ENCODE measurements at regions not wholly inside any gene's neighbourhood (a gene's known extent, or its start where the extent isn't known, plus 50 kb on each side); places are given as distances from the start of the nearest gene placed in this dataset.

DNA sequence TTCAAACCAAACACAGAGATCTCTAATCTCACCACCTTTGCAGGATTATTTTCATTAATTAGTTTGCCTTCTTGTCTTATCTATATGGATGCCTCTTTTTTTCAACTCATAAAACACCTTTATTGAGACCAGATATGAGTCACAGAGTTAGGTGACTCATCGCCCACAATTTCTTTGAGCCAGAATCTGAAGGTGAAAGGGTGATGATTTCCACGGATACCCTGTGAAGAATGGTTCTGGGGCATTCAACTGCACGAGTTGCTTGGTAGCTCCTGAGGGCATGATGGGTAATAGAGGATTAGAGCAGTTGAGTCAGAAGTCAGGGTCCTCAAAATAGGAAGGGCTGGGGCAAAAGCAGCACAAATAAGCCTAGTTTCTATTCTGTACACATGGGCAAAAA lies 128.2 kb downstream of the TBX19 start:
- TF ChIP-seq, protein P1, sequence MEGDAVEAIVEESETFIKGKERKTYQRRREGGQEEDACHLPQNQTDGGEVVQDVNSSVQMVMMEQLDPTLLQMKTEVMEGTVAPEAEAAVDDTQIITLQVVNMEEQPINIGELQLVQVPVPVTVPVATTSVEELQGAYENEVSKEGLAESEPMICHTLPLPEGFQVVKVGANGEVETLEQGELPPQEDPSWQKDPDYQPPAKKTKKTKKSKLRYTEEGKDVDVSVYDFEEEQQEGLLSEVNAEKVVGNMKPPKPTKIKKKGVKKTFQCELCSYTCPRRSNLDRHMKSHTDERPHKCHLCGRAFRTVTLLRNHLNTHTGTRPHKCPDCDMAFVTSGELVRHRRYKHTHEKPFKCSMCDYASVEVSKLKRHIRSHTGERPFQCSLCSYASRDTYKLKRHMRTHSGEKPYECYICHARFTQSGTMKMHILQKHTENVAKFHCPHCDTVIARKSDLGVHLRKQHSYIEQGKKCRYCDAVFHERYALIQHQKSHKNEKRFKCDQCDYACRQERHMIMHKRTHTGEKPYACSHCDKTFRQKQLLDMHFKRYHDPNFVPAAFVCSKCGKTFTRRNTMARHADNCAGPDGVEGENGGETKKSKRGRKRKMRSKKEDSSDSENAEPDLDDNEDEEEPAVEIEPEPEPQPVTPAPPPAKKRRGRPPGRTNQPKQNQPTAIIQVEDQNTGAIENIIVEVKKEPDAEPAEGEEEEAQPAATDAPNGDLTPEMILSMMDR (IDR thresholded peaks at IDR 0.05; ENCODE audit: low read depth, low read length): no peak
- no peak for TF ChIP-seq EZH2phosphoT487 (IDR thresholded peaks at IDR 0.05; ENCODE audit: low read depth)
